Neural cell (in vitro differentiated cells): ENCODE measurements at regions not wholly inside any gene's neighbourhood (a gene's known extent, or its start where the extent isn't known, plus 50 kb on each side); places are given as distances from the start of the nearest gene placed in this dataset.

Source experiments
- H2AFZ ChIP-seq: fragments of 200-600, 300-800 bp; sonication (generic), shearing (Covaris generic); 2 replicates; pipeline ENCODE4 v1.6.0; 2014; ENCODE audit warnings: low read depth, mild to moderate bottlenecking, antibody characterized with exemption, low read length, moderate library complexity
- H3F3A ChIP-seq: fragments of 200-600 bp; shearing (Covaris generic); 2 replicates; pipeline ENCODE4 v1.6.1; 2016; ENCODE audit warnings: mild to moderate bottlenecking, moderate library complexity, mixed read lengths, antibody characterized with exemption, low read length; ENCODE audit not compliant: insufficient read depth, poor library complexity, severe bottlenecking
- H3K27ac ChIP-seq: fragments of 200-600, 300-800 bp; sonication (generic), shearing (Covaris generic); 2 replicates; pipeline ENCODE4 v1.5.1; 2014; ENCODE audit warnings: mild to moderate bottlenecking, low read length, moderate library complexity
- H3K27me3 ChIP-seq: fragments of 300-800, 200-600 bp; sonication (generic), shearing (Covaris generic); 2 replicates; pipeline ENCODE4 v1.6.0; 2014; ENCODE audit warnings: mild to moderate bottlenecking, low read depth, low read length, moderate library complexity; ENCODE audit not compliant: insufficient read depth
- H3K36me3 ChIP-seq: fragments of 300-800, 200-600 bp; sonication (generic), shearing (Covaris generic); 2 replicates; pipeline ENCODE4 v1.5.1; 2014; ENCODE audit warnings: mild to moderate bottlenecking, antibody characterized with exemption, low read length, moderate library complexity; ENCODE audit not compliant: insufficient read depth
- H3K4me2 ChIP-seq: fragments of 300-800, 200-600 bp; sonication (generic), shearing (Covaris generic); 2 replicates; pipeline ENCODE4 v1.6.0; 2014; ENCODE audit warnings: mild to moderate bottlenecking, low read length
- H3K4me3 ChIP-seq: fragments of 300-800, 200-600 bp; sonication (generic), shearing (Covaris generic); 2 replicates; pipeline ENCODE4 v1.5.1; 2014; ENCODE audit warnings: mild to moderate bottlenecking, low read length, moderate library complexity
- H3K79me2 ChIP-seq: fragments of 200-600 bp; shearing (Covaris generic); replicated peaks from 2 replicates; pipeline ENCODE4 v1.6.0; 2014; ENCODE audit warnings: mild to moderate bottlenecking, low read length, moderate library complexity; ENCODE audit not compliant: insufficient read depth
- H3K9ac ChIP-seq: fragments of 300-800, 200-600 bp; sonication (generic), shearing (Covaris generic); 2 replicates; pipeline ENCODE4 v1.6.1; 2016; ENCODE audit warnings: mild to moderate bottlenecking, low read length, mixed read lengths
- H3K9me2 ChIP-seq: fragments of 200-600 bp; shearing (Covaris generic); 2 replicates; pipeline ENCODE4 v1.6.1; 2016; ENCODE audit warnings: mild to moderate bottlenecking, low read length, mixed read lengths; ENCODE audit not compliant: insufficient read depth
- H3K9me3 ChIP-seq: fragments of 200-600, 300-800 bp; sonication (generic), shearing (Covaris generic); 2 replicates; pipeline ENCODE4 v1.6.1; 2016; ENCODE audit warnings: mild to moderate bottlenecking, mixed run types, low read length, moderate library complexity, mixed read lengths
- H4K20me1 ChIP-seq: fragments of 200-600 bp; shearing (Covaris generic); 2 replicates; pipeline ENCODE4 v1.6.1; 2016; ENCODE audit warnings: mild to moderate bottlenecking, mixed run types; ENCODE audit not compliant: insufficient read depth
- CTCF ChIP-seq: fragments of 450-650 bp; IDR thresholded peaks from 2 replicates; pipeline ENCODE4 v1.5.1; 2014; ENCODE audit warnings: antibody characterized with exemption, mild to moderate bottlenecking, moderate library complexity; ENCODE audit not compliant: poor library complexity, severe bottlenecking
- EP300 ChIP-seq: fragments of 450-650 bp; conservative IDR thresholded peaks from 2 replicates; pipeline ENCODE4 v1.6.1; 2014; ENCODE audit warnings: antibody characterized with exemption, mild to moderate bottlenecking, moderate library complexity; ENCODE audit not compliant: poor library complexity, severe bottlenecking
- EZH2 ChIP-seq: fragments of 200-600, 300-800 bp; shearing (Covaris generic), sonication (generic); IDR thresholded peaks from 2 replicates; pipeline ENCODE4 v1.6.1; 2014; ENCODE audit warnings: antibody characterized with exemption, low read length, borderline replicate concordance, mild to moderate bottlenecking; ENCODE audit not compliant: insufficient read depth, poor library complexity, severe bottlenecking
- MXI1 ChIP-seq: fragments of 450-650 bp; conservative IDR thresholded peaks from 2 replicates; pipeline ENCODE4 v1.6.1; 2014; ENCODE audit warnings: antibody characterized with exemption, mild to moderate bottlenecking; ENCODE audit not compliant: poor library complexity, severe bottlenecking
- POLR2AphosphoS5 ChIP-seq: IDR thresholded peaks from 2 replicates; pipeline ENCODE4 v1.6.1; 2012
- RAD21 ChIP-seq: fragments of 450-650 bp; conservative IDR thresholded peaks from 2 replicates; pipeline ENCODE4 v1.6.1; 2014; ENCODE audit warnings: antibody characterized with exemption, mild to moderate bottlenecking, moderate library complexity
- REST ChIP-seq: IDR thresholded peaks from 2 replicates; pipeline ENCODE4 v1.6.1; 2012; ENCODE audit warnings: borderline replicate concordance
- SMC3 ChIP-seq: fragments of 450-650 bp; conservative IDR thresholded peaks from 2 replicates; pipeline ENCODE4 v1.6.1; 2014; ENCODE audit warnings: antibody characterized with exemption, mild to moderate bottlenecking, moderate library complexity; ENCODE audit not compliant: poor library complexity
- TAF1 ChIP-seq: IDR thresholded peaks from 2 replicates; pipeline ENCODE4 v1.6.1; 2012; ENCODE audit warnings: low read depth

GRCh38 chr1:74908797-74909196 lies 175.8 kb downstream of the TYW3 start:
- no peaks in the 10 kb centered on the region for H4K20me1 ChIP-seq
- no peak overlapping the region for H3K4me2 ChIP-seq
- H3K36me3 ChIP-seq = no peaks in the 10 kb centered on the region
- no peak overlapping the region for H3K4me3 ChIP-seq
- H3K27ac ChIP-seq = no peak overlapping the region
- no peaks in the 10 kb centered on the region for H3F3A ChIP-seq
- no peak overlapping the region for H3K9ac ChIP-seq
- TF ChIP-seq REST = no peak
- no peak for TF ChIP-seq TAF1
- no peak for TF ChIP-seq SMC3
- no peak for TF ChIP-seq CTCF
- TF ChIP-seq EZH2 = no peak
- no peak for TF ChIP-seq RAD21
- TF ChIP-seq MXI1 = no peak
- no peak for TF ChIP-seq POLR2AphosphoS5
- TF ChIP-seq EP300 = no peak
- H3K79me2 ChIP-seq = no peaks in the 10 kb centered on the region
- H3K27me3 ChIP-seq = no peaks in the 10 kb centered on the region
- H3K9me3 ChIP-seq = no peaks in the 10 kb centered on the region
- H2AFZ ChIP-seq = no peak overlapping the region
- no peaks in the 10 kb centered on the region for H3K9me2 ChIP-seq

- H4K20me1 ChIP-seq = no peaks in the 10 kb centered on the region
- H3F3A ChIP-seq = no peaks in the 10 kb centered on the region
- TF ChIP-seq CTCF (no peak), EP300 (no peak), MXI1 (no peak), SMC3 (no peak), RAD21 (no peak), TAF1 (no peak), POLR2AphosphoS5 (no peak), EZH2 (no peak), REST (no peak)
- no peak overlapping the region for H3K4me2 ChIP-seq
- H3K27me3 ChIP-seq = no peaks in the 10 kb centered on the region
- H3K9me2 ChIP-seq = no peaks in the 10 kb centered on the region
- H3K36me3 ChIP-seq = no peaks in the 10 kb centered on the region
- no peaks in the 10 kb centered on the region for H3K9me3 ChIP-seq
- H3K9ac ChIP-seq = no peak overlapping the region
- H2AFZ ChIP-seq = no peak overlapping the region
- H3K79me2 ChIP-seq = no peaks in the 10 kb centered on the region
- H3K27ac ChIP-seq = no peak overlapping the region
- H3K4me3 ChIP-seq = no peak overlapping the region
Observed at GRCh38 chr1:74913978-74914377, 181.0 kb downstream of the TYW3 start.
